ENCODE measurements at regions not wholly inside any gene's neighbourhood (a gene's known extent, or its start where the extent isn't known, plus 50 kb on each side); places are given as distances from the start of the nearest gene placed in this dataset.
"Not testable (repeated sequence)": the region's sequence is repeated elsewhere in the genome, so short reads cannot be mapped to it uniquely, and the experiment has no call there.

- no peak for DNase-seq
Measured at GRCh38 chr4:116099596-116099995, 985.8 kb downstream of the TRAM1L1 start.

GRCh38 chr4:116097353-116097752 is 983.9 kb upstream of the NDST4 start:
- not testable (repeated sequence) for DNase-seq

- no peak for DNase-seq
Measured at GRCh38 chr4:116092961-116093360, 979.5 kb upstream of the NDST4 start.

GRCh38 chr4:116088771-116089170 is 975.4 kb upstream of the NDST4 start:
- DNase-seq: no peak

GRCh38 chr4:116082808-116083366 is 969.5 kb upstream of the NDST4 start:
- no peak for DNase-seq

GRCh38 chr4:116073051-116073450 is 959.6 kb upstream of the NDST4 start:
- DNase-seq: no peak

- no peak for DNase-seq
Measured at GRCh38 chr4:116070283-116070682, 956.9 kb upstream of the NDST4 start.

GRCh38 chr4:116066711-116067245 is 953.4 kb upstream of the NDST4 start:
- no peak for DNase-seq

- DNase-seq: no peak
Measured at GRCh38 chr4:116064331-116064730, 950.9 kb upstream of the NDST4 start.

GRCh38 chr4:116059361-116059760 is 945.9 kb upstream of the NDST4 start:
- no peak for DNase-seq

- DNase-seq: no peak
Measured at GRCh38 chr4:116058129-116058528, 944.7 kb upstream of the NDST4 start.

GRCh38 chr4:116055857-116056827 is 942.7 kb upstream of the NDST4 start:
- DNase-seq: peak; percentile 44

GRCh38 chr4:116027311-116027710 is 913.9 kb upstream of the NDST4 start:
- no peak for DNase-seq

- no peak for DNase-seq
Measured at GRCh38 chr4:116024954-116025708, 911.7 kb upstream of the NDST4 start.

- no peak for DNase-seq
Measured at GRCh38 chr4:116023049-116023448, 909.6 kb upstream of the NDST4 start.

- DNase-seq: peak; percentile 4
Measured at GRCh38 chr4:116020141-116020722, 906.8 kb upstream of the NDST4 start.

GRCh38 chr4:116018831-116019230 is 905.4 kb upstream of the NDST4 start:
- DNase-seq: no peak

- DNase-seq: peak; percentile 10
Measured at GRCh38 chr4:116016201-116016600, 902.8 kb upstream of the NDST4 start.

GRCh38 chr4:116015549-116015948 is 902.1 kb upstream of the NDST4 start:
- no peak for DNase-seq

GRCh38 chr4:116015062-116015461 is 901.6 kb upstream of the NDST4 start:
- no peak for DNase-seq

- no peak for DNase-seq
Measured at GRCh38 chr4:116010923-116011322, 897.5 kb upstream of the NDST4 start.

- no peak for DNase-seq
Measured at GRCh38 chr4:116005806-116006088, 892.3 kb upstream of the NDST4 start.

Data from hematopoietic multipotent progenitor cell treated with erythropoietin and hydrocortisone succinate and interleukin-3 and kit ligand, for 6 days (in vitro differentiated cells).